HCT116 (cell line): ENCODE measurements at regions not wholly inside any gene's neighbourhood (a gene's known extent, or its start where the extent isn't known, plus 50 kb on each side); places are given as distances from the start of the nearest gene placed in this dataset.

Experiments
- ATAC-seq: fragments of 200-7000 bp; cut with Tn5 transposase; 2 replicates; pipeline ENCODE4 v1.9.1; 2020; ENCODE audit warnings: mild to moderate bottlenecking, moderate library complexity
- BruUV-seq: library from RNA; stranded (reverse); fragments of 400-500 nt; replicated peaks from 2 replicates; lab custom pipeline; 2021; lab: Mats Ljungman, UMichigan
- CTCF ChIA-PET: fragments of 300-600 bp; sonication (Branson Sonifier 250); formaldehyde crosslinking; loops from one replicate; lab custom pipeline; 2021; ENCODE audit warnings: antibody characterized with exemption; lab: Charles Lee
- POLR2A ChIA-PET: fragments of 300-600, 350-600 bp; sonication (Branson Sonifier 250); formaldehyde crosslinking; loops from one replicate; lab custom pipeline; 2021; ENCODE audit warnings: antibody characterized with exemption; lab: Charles Lee
- RAD21 ChIA-PET, 2 experiments: fragments of 300-600 bp; sonication (Branson Sonifier 250); formaldehyde crosslinking; loops; one replicate each; lab custom pipeline; 2023; ENCODE audit warnings: low total read pairs in 2 of 2; ENCODE audit not compliant: uncharacterized antibody in 2 of 2, unreplicated experiment in 2 of 2, low non-redundant PET in 1 of 2; lab: Charles Lee
- DNase-seq: peaks from one replicate; pipeline ENCODE4 v3.0.0-alpha.2; 2010; ENCODE audit warnings: low read depth, low spot score
- H2AFZ ChIP-seq: fragments of 200-600 bp; shearing (Covaris generic), sonication (generic); 2 replicates; pipeline ENCODE4 v1.6.1; 2017; ENCODE audit warnings: low read depth, mixed run types, mixed read lengths, antibody characterized with exemption, low read length; ENCODE audit not compliant: poor library complexity, severe bottlenecking
- H3K27ac ChIP-seq: 2 replicates; pipeline ENCODE4 v1.5.1; 2012; ENCODE audit warnings: low read depth, low read length
- H3K27me3 ChIP-seq: fragments of 200-600 bp; sonication (generic); 2 replicates; pipeline ENCODE4 v1.6.1; 2016; ENCODE audit warnings: mixed run types, low read length, mixed read lengths; ENCODE audit not compliant: insufficient read depth
- H3K36me3 ChIP-seq, 2 experiments: fragments of 200-500 bp in 1 of 2; fragments of 200-600 bp in 1 of 2; sonication (Bioruptor generic) in 1 of 2; sonication (generic) in 1 of 2; 2 replicates each; pipeline versions ENCODE4 v1.5.1 to v1.6.1; 2014 to 2016; ENCODE audit warnings: low read length in 2 of 2, inconsistent platforms in 1 of 2, mixed read lengths in 1 of 2, mixed run types in 1 of 2; ENCODE audit not compliant: insufficient read depth in 2 of 2, control insufficient read depth in 1 of 2
- H3K4me1 ChIP-seq, 2 experiments: fragments of 200-600 bp in 1 of 2; sonication (generic) in 1 of 2; 2 replicates each; pipeline versions ENCODE4 v1.5.1 to v1.6.1; 2012 to 2017; ENCODE audit warnings: low read length in 2 of 2, inconsistent platforms in 1 of 2, mild to moderate bottlenecking in 1 of 2, mixed read lengths in 1 of 2, mixed run types in 1 of 2, moderate library complexity in 1 of 2; ENCODE audit not compliant: insufficient read depth in 2 of 2, control insufficient read depth in 1 of 2
- H3K4me2 ChIP-seq: fragments of 200-600 bp; sonication (generic); 2 replicates; pipeline ENCODE4 v1.6.1; 2017; ENCODE audit warnings: mixed run types, low read length, mixed read lengths
- H3K4me3 ChIP-seq, 2 experiments: fragments of 200-600 bp in 1 of 2; sonication (generic) in 1 of 2; replicated peaks in 1 of 2; 2 replicates each; pipeline ENCODE4 v1.5.1; 2011 to 2016; ENCODE audit warnings: low read length in 2 of 2, control low read depth in 1 of 2, low read depth in 1 of 2, mild to moderate bottlenecking in 1 of 2, mixed read lengths in 1 of 2, mixed run types in 1 of 2
- H3K79me2 ChIP-seq: fragments of 200-600 bp; sonication (generic); 2 replicates; pipeline ENCODE4 v1.6.1; 2017; ENCODE audit warnings: mild to moderate bottlenecking, mixed run types, low read length, moderate library complexity, mixed read lengths; ENCODE audit not compliant: insufficient read depth
- H3K9ac ChIP-seq: fragments of 200-600 bp; sonication (generic); 2 replicates; pipeline ENCODE4 v1.6.1; 2016; ENCODE audit warnings: low read length, mixed read lengths
- H3K9me2 ChIP-seq: fragments of 200-600 bp; sonication (generic), shearing (Covaris generic); 2 replicates; pipeline ENCODE4 v1.6.1; 2017; ENCODE audit warnings: mixed run types, mild to moderate bottlenecking, moderate library complexity; ENCODE audit not compliant: insufficient read depth
- H3K9me3 ChIP-seq, 2 experiments: fragments of 200-500 bp in 1 of 2; fragments of 200-600 bp in 1 of 2; sonication (Bioruptor generic) in 1 of 2; sonication (generic) in 1 of 2; 2 replicates each; pipeline ENCODE4 v1.6.1; 2014 to 2017; ENCODE audit warnings: low read length in 2 of 2, mixed read lengths in 2 of 2, inconsistent platforms in 1 of 2, low read depth in 1 of 2, mild to moderate bottlenecking in 1 of 2, mixed run types in 1 of 2, moderate library complexity in 1 of 2; ENCODE audit not compliant: control insufficient read depth in 1 of 2, insufficient read depth in 1 of 2
- H4K20me1 ChIP-seq: fragments of 200-600 bp; sonication (generic), shearing (Covaris generic); 2 replicates; pipeline ENCODE4 v1.6.1; 2017; ENCODE audit warnings: mixed run types, mild to moderate bottlenecking, moderate library complexity; ENCODE audit not compliant: insufficient read depth
- CTCF ChIP-seq, 3 experiments: fragments of 200-600 bp in 1 of 3; sonication (generic) in 1 of 3; IDR thresholded peaks in 2 of 3; conservative IDR thresholded peaks in 1 of 3; 2 replicates each; pipeline ENCODE4 v1.5.1; 2012 to 2017; ENCODE audit warnings: low read depth in 2 of 3, low read length in 2 of 3, antibody characterized with exemption in 1 of 3, borderline replicate concordance in 1 of 3, control low read depth in 1 of 3, mild to moderate bottlenecking in 1 of 3, mixed read lengths in 1 of 3, mixed run types in 1 of 3, moderate library complexity in 1 of 3; ENCODE audit not compliant: insufficient read depth in 1 of 3
- ELF1 ChIP-seq: IDR thresholded peaks from 2 replicates; pipeline ENCODE4 v1.6.1; 2012; ENCODE audit warnings: low read depth, borderline replicate concordance
- FOSL1 ChIP-seq: IDR thresholded peaks from 2 replicates; pipeline ENCODE4 v1.6.1; 2012; ENCODE audit warnings: low read depth
- JUND ChIP-seq: IDR thresholded peaks from 2 replicates; pipeline ENCODE4 v1.6.1; 2012
- POLR2A ChIP-seq: IDR thresholded peaks from 2 replicates; pipeline ENCODE4 v1.7.0; 2011; ENCODE audit warnings: borderline replicate concordance; ENCODE audit not compliant: insufficient read depth, insufficient read length; ENCODE audit errors: extremely low read depth
- SP1 ChIP-seq: IDR thresholded peaks from 2 replicates; pipeline ENCODE4 v1.6.1; 2012; ENCODE audit warnings: low read depth
- YY1 ChIP-seq: IDR thresholded peaks from 2 replicates; pipeline ENCODE4 v1.6.1; 2011; ENCODE audit warnings: low read length, low read depth, moderate library complexity, mild to moderate bottlenecking; ENCODE audit not compliant: insufficient replicate concordance; ENCODE audit errors: extremely low read depth
- ZBTB33 ChIP-seq: IDR thresholded peaks from 2 replicates; pipeline ENCODE4 v1.6.1; 2011; ENCODE audit warnings: mild to moderate bottlenecking, low read length, moderate library complexity; ENCODE audit not compliant: insufficient replicate concordance; ENCODE audit errors: extremely low read depth
- ZFX ChIP-seq: fragments of 450-650 bp; IDR thresholded peaks from 2 replicates; pipeline ENCODE4 v1.6.1; 2017
- intact Hi-C: fragments of 100-400 bp; cut with micrococcal nuclease; formaldehyde crosslinking; loops from 2 replicates; pipeline ENCODE4 v1.10.0; 2022

- ChIA-PET POLR2A (no interaction called here), RAD21 (no interaction called here), CTCF (no interaction called here)
- DNase-seq (no peak), ATAC-seq (no peak)
- Histone ChIP-seq H3K4me2 (no peak overlapping the region), H3K36me3 (no peaks in the 10 kb centered on the region), H3K9me3 (no peaks in the 10 kb centered on the region), H3K4me3 (no peak overlapping the region), H4K20me1 (no peaks in the 10 kb centered on the region), H3K4me1 (no peaks in the 10 kb centered on the region), H3K79me2 (no peaks in the 10 kb centered on the region), H2AFZ (no peak overlapping the region), H3K9ac (no peak overlapping the region), H3K27ac (no peak overlapping the region), H3K27me3 (no peaks in the 10 kb centered on the region), H3K9me2 (no peaks in the 10 kb centered on the region)
- intact Hi-C loops, result no loop called here
- no peak for TF ChIP-seq SP1
- no peak for TF ChIP-seq FOSL1
- TF ChIP-seq ELF1, result no peak
- no peak for TF ChIP-seq POLR2A
- BruUV-seq, result no TSS peak
Measured at GRCh38 chr7:109377076-109377884, 807.6 kb downstream of the DNAJB9 start.

GRCh38 chr7:109386959-109387358 is 817.3 kb downstream of the DNAJB9 start:
- ChIA-PET RAD21 (no interaction called here), CTCF (no interaction called here), POLR2A (no interaction called here)
- Histone ChIP-seq H3K9ac (no peak overlapping the region), H3K4me1 (no peaks in the 10 kb centered on the region), H3K9me3 (no peaks in the 10 kb centered on the region), H3K4me2 (no peak overlapping the region), H2AFZ (no peak overlapping the region), H4K20me1 (no peaks in the 10 kb centered on the region), H3K36me3 (no peaks in the 10 kb centered on the region), H3K4me3 (no peak overlapping the region), H3K79me2 (no peaks in the 10 kb centered on the region), H3K27me3 (no peaks in the 10 kb centered on the region), H3K9me2 (no peaks in the 10 kb centered on the region), H3K27ac (no peak overlapping the region)
- ATAC-seq (no peak), DNase-seq (no peak)
- BruUV-seq, result no TSS peak
- TF ChIP-seq YY1 (no peak), ZBTB33 (no peak), JUND (no peak), ZFX (no peak), CTCF (IDR thresholded peaks at IDR 0.05 in 2 of 3, conservative IDR thresholded peaks at IDR 0.05 in 1 of 3; ENCODE audit: borderline replicate concordance in 1 of 3, insufficient read depth in 1 of 3, low read depth in 2 of 3, low read length in 2 of 3) (no peak), POLR2A (no peak)
- intact Hi-C loops, result no loop called here
